HepG2 (cell line): ENCODE measurements at regions not wholly inside any gene's neighbourhood (a gene's known extent, or its start where the extent isn't known, plus 50 kb on each side); places are given as distances from the start of the nearest gene placed in this dataset.

Source experiments
- ATAC-seq: fragments of 200-7000 bp; cut with Tn5 transposase; 3 replicates; pipeline ENCODE4 v1.9.1; 2020; ENCODE audit warnings: mild to moderate bottlenecking, moderate library complexity
- BruUV-seq: library from RNA; stranded (reverse); fragments of 400-500 nt; replicated peaks from 2 replicates; lab custom pipeline; 2021; lab: Mats Ljungman, UMichigan
- CTCF ChIA-PET: fragments of 300-600 bp; formaldehyde crosslinking; extraction: SDS; loops from one replicate; lab custom pipeline; 2021; ENCODE audit warnings: low total read pairs, inconsistent platforms, low intra/inter-chr PET ratio; lab: Yijun Ruan, JAX
- POLR2A ChIA-PET: fragments of 350-600 bp; sonication (Branson Sonifier 250); formaldehyde crosslinking; loops from one replicate; lab custom pipeline; 2020; ENCODE audit warnings: antibody characterized with exemption, inconsistent platforms; lab: Yijun Ruan, JAX
- DNase-seq: peaks from one replicate; pipeline ENCODE4 v3.0.0-alpha.2; 2015; ENCODE audit warnings: low spot score
- FAIRE-seq: peaks from 3 replicates; lab custom pipeline; 2011; peaks lifted over from hg19 to GRCh38; lab: Jason Lieb, UNC
- H2AFZ ChIP-seq: one replicate; pipeline ENCODE4 v1.6.1; 2011; ENCODE audit warnings: low read length, inconsistent platforms
- H3K27ac ChIP-seq: fragments of 300-600 bp; 3 replicates; pipeline ENCODE4 v1.8.0; 2011; ENCODE audit warnings: mixed run types, mild to moderate bottlenecking, mixed read lengths, low read length, inconsistent platforms; ENCODE audit not compliant: insufficient read depth; ENCODE audit errors: extremely low read length
- H3K27me3 ChIP-seq, 2 experiments: fragments of 200-600 bp in 1 of 2; 2 replicates in 1 of 2; 3 replicates in 1 of 2; pipeline versions ENCODE4 v1.6.0 to v1.8.0; 2011; ENCODE audit warnings: low read length in 2 of 2, mild to moderate bottlenecking in 2 of 2, moderate library complexity in 2 of 2, inconsistent platforms in 1 of 2; ENCODE audit not compliant: insufficient read depth in 2 of 2, control insufficient read depth in 1 of 2
- H3K36me3 ChIP-seq, 2 experiments: fragments of 200-600 bp in 1 of 2; replicated peaks in 1 of 2; 2 replicates in 1 of 2; 3 replicates in 1 of 2; pipeline versions ENCODE4 v1.5.1 to v1.8.0; 2011; ENCODE audit warnings: low read length in 2 of 2, inconsistent platforms in 1 of 2; ENCODE audit not compliant: insufficient read depth in 2 of 2, control insufficient read depth in 1 of 2
- H3K4me1 ChIP-seq: 2 replicates; pipeline ENCODE4 v1.5.1; 2012; ENCODE audit warnings: low read length, inconsistent platforms; ENCODE audit not compliant: insufficient read depth
- H3K4me2 ChIP-seq: 2 replicates; pipeline ENCODE4 v1.6.0; 2011; ENCODE audit warnings: low read depth, low read length, inconsistent platforms
- H3K4me3 ChIP-seq, 3 experiments: fragments of 200-600 bp in 1 of 3; sonication (generic), shearing (Covaris generic) in 1 of 3; replicated peaks in 1 of 3; 2 replicates each; pipeline ENCODE4 v1.5.1; 2011 to 2016; ENCODE audit warnings: low read length in 3 of 3, inconsistent platforms in 2 of 3, low read depth in 2 of 3, mild to moderate bottlenecking in 2 of 3, control low read depth in 1 of 3, mixed read lengths in 1 of 3; ENCODE audit not compliant: insufficient read depth in 1 of 3
- H3K79me2 ChIP-seq: one replicate; pipeline ENCODE4 v1.6.1; 2011; ENCODE audit warnings: low read length, inconsistent platforms; ENCODE audit not compliant: insufficient read depth
- H3K9ac ChIP-seq: 2 replicates; pipeline ENCODE4 v1.6.0; 2011; ENCODE audit warnings: mild to moderate bottlenecking, low read depth, low read length, inconsistent platforms; ENCODE audit not compliant: insufficient read depth
- H3K9me3 ChIP-seq: 2 replicates; pipeline ENCODE4 v1.5.1; 2012; ENCODE audit warnings: mild to moderate bottlenecking, low read length
- H4K20me1 ChIP-seq: 2 replicates; pipeline ENCODE4 v1.6.0; 2011; ENCODE audit warnings: inconsistent platforms, mild to moderate bottlenecking, low read length, moderate library complexity; ENCODE audit not compliant: insufficient read depth
- BORCS8-MEF2B ChIP-seq: sonication (generic); formaldehyde crosslinking; IDR thresholded peaks from 2 replicates; pipeline ENCODE4 v1.8.0; 2022; ENCODE audit warnings: mild to moderate bottlenecking, missing genetic modification reagents
- BRCA1 ChIP-seq: sonication (generic); formaldehyde crosslinking; IDR thresholded peaks from 2 replicates; pipeline ENCODE4 v1.4.0; 2020; ENCODE audit warnings: missing genetic modification reagents
- HDAC1 ChIP-seq: sonication (generic); formaldehyde crosslinking; IDR thresholded peaks from 2 replicates; pipeline ENCODE4 v1.5.1; 2020; ENCODE audit warnings: mild to moderate bottlenecking, missing genetic modification reagents
- IKZF1 ChIP-seq: fragments of 450-650 bp; IDR thresholded peaks from 2 replicates; pipeline ENCODE4 v1.7.1; 2016
- MAFF ChIP-seq: IDR thresholded peaks from 2 replicates; pipeline ENCODE4 v1.6.1; 2011; ENCODE audit warnings: low read depth, low read length, improper control_type of control experiment
- PLSCR1 ChIP-seq: sonication (generic); formaldehyde crosslinking; IDR thresholded peaks from 2 replicates; pipeline ENCODE4 v1.5.0; 2020; ENCODE audit warnings: missing genetic modification reagents, mild to moderate bottlenecking, borderline replicate concordance
- POLR2A ChIP-seq, 2 experiments: IDR thresholded peaks; 2 replicates each; pipeline ENCODE4 v1.6.1; 2011; ENCODE audit warnings: low read depth in 2 of 2, low read length in 2 of 2, mild to moderate bottlenecking in 1 of 2, moderate library complexity in 1 of 2; ENCODE audit not compliant: insufficient read depth in 1 of 2
- TEAD2 ChIP-seq: sonication (generic); formaldehyde crosslinking; IDR thresholded peaks from 2 replicates; pipeline ENCODE4 v1.9.0; 2021; ENCODE audit warnings: missing genetic modification reagents
- TEAD3 ChIP-seq: optimal IDR thresholded peaks from 2 replicates; pipeline ENCODE3; 2016; ENCODE audit warnings: borderline replicate concordance
- TSC22D2 ChIP-seq: sonication (generic); formaldehyde crosslinking; IDR thresholded peaks from 2 replicates; pipeline ENCODE4 v1.5.1; 2020; ENCODE audit warnings: missing genetic modification reagents, mild to moderate bottlenecking, borderline replicate concordance
- ZNF205 ChIP-seq: IDR thresholded peaks from 2 replicates; pipeline ENCODE4 v1.6.1; 2018; ENCODE audit warnings: missing biosample characterization, missing genetic modification reagents
- ZNF414 ChIP-seq: sonication (generic); formaldehyde crosslinking; IDR thresholded peaks from 2 replicates; pipeline ENCODE4 v1.5.0; 2020; ENCODE audit warnings: missing genetic modification reagents
- WGBS: methylation state at CpG from one replicate; pipeline ENCODE4 v1.1.6; 2017; ENCODE audit warnings: low lambda C conversion rate; 5-methylcytosine and 5-hydroxymethylcytosine counted together
- in situ Hi-C: cut with HindIII; loops from 2 replicates; pipeline ENCODE4 v1.10.0; 2017; ENCODE audit warnings: low pct_unique_long_range_greater_than_20kb; ENCODE audit not compliant: extremely low pct_ligation_motif_present
- intact Hi-C: fragments of 100-400 bp; cut with micrococcal nuclease; formaldehyde crosslinking; loops from one replicate; pipeline ENCODE4 v1.10.0; 2022; ENCODE audit not compliant: unreplicated experiment
- TF ChIP-seq, protein P1 (sequence below): IDR thresholded peaks from 2 replicates; pipeline ENCODE4 v1.6.1; 2012; ENCODE audit warnings: inconsistent platforms
- TF ChIP-seq, protein P2 (sequence below): IDR thresholded peaks from 2 replicates; pipeline ENCODE4 v1.6.1; 2016; ENCODE audit warnings: low read depth, control low read depth
- TF ChIP-seq, protein P3 (sequence below): sonication (generic); formaldehyde crosslinking; conservative IDR thresholded peaks from 2 replicates; pipeline ENCODE4 v1.4.0; 2020; ENCODE audit warnings: mild to moderate bottlenecking, missing genetic modification reagents, moderate library complexity

- ChIA-PET POLR2A (no interaction called here), CTCF (no interaction called here)
- in situ Hi-C loops (loop anchor here (25.0 kb wide), 2 partner anchors 716 to 1241 kb away; no protein-coding TSS in a partner anchor), intact Hi-C loops (no loop called here)
- Histone ChIP-seq H3K27me3 (no peaks in the 10 kb centered on the region), H3K4me2 (no peak overlapping the region), H2AFZ (no peak overlapping the region), H3K4me3 (no peak overlapping the region), H3K4me1 (peaks cover 17% of the 10 kb centered on the region), H3K27ac (no peak overlapping the region), H4K20me1 (no peaks in the 10 kb centered on the region), H3K79me2 (no peaks in the 10 kb centered on the region), H3K9me3 (no peaks in the 10 kb centered on the region), H3K9ac (no peak overlapping the region), H3K36me3 (no peaks in the 10 kb centered on the region)
- WGBS: 53% methylated on average over 4 of the region's 4 CpGs
- no peak for DNase-seq
- no TSS peak for BruUV-seq
- no peak for FAIRE-seq
- no peak for ATAC-seq
- TF ChIP-seq MAFF: no peak
- no peak for TF ChIP-seq POLR2A (IDR thresholded peaks at IDR 0.05; ENCODE audit: insufficient read depth in 1 of 2, low read depth in 2 of 2, low read length in 2 of 2)
- TF ChIP-seq TSC22D2: no peak
- TF ChIP-seq TEAD2 (CRISPR knock-in tag): no peak
- no peak for TF ChIP-seq ZNF205 (CRISPR knock-in tag)
- no peak for TF ChIP-seq HDAC1 (CRISPR knock-in tag)
- TF ChIP-seq ZNF414 (CRISPR knock-in tag): no peak
- TF ChIP-seq, protein P1, sequence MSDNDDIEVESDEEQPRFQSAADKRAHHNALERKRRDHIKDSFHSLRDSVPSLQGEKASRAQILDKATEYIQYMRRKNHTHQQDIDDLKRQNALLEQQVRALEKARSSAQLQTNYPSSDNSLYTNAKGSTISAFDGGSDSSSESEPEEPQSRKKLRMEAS: no peak
- TF ChIP-seq, protein P2, sequence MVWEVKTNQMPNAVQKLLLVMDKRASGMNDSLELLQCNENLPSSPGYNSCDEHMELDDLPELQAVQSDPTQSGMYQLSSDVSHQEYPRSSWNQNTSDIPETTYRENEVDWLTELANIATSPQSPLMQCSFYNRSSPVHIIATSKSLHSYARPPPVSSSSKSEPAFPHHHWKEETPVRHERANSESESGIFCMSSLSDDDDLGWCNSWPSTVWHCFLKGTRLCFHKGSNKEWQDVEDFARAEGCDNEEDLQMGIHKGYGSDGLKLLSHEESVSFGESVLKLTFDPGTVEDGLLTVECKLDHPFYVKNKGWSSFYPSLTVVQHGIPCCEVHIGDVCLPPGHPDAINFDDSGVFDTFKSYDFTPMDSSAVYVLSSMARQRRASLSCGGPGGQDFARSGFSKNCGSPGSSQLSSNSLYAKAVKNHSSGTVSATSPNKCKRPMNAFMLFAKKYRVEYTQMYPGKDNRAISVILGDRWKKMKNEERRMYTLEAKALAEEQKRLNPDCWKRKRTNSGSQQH (CRISPR knock-in tag): no peak
- TF ChIP-seq BORCS8-MEF2B (CRISPR knock-in tag): no peak
- no peak for TF ChIP-seq TEAD3 (CRISPR knock-in tag)
- no peak for TF ChIP-seq IKZF1
- TF ChIP-seq, protein P3, sequence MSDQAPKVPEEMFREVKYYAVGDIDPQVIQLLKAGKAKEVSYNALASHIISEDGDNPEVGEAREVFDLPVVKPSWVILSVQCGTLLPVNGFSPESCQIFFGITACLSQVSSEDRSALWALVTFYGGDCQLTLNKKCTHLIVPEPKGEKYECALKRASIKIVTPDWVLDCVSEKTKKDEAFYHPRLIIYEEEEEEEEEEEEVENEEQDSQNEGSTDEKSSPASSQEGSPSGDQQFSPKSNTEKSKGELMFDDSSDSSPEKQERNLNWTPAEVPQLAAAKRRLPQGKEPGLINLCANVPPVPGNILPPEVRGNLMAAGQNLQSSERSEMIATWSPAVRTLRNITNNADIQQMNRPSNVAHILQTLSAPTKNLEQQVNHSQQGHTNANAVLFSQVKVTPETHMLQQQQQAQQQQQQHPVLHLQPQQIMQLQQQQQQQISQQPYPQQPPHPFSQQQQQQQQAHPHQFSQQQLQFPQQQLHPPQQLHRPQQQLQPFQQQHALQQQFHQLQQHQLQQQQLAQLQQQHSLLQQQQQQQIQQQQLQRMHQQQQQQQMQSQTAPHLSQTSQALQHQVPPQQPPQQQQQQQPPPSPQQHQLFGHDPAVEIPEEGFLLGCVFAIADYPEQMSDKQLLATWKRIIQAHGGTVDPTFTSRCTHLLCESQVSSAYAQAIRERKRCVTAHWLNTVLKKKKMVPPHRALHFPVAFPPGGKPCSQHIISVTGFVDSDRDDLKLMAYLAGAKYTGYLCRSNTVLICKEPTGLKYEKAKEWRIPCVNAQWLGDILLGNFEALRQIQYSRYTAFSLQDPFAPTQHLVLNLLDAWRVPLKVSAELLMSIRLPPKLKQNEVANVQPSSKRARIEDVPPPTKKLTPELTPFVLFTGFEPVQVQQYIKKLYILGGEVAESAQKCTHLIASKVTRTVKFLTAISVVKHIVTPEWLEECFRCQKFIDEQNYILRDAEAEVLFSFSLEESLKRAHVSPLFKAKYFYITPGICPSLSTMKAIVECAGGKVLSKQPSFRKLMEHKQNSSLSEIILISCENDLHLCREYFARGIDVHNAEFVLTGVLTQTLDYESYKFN (CRISPR knock-in tag): no peak
- no peak for TF ChIP-seq BRCA1 (CRISPR knock-in tag)
- no peak for TF ChIP-seq PLSCR1
Observed at GRCh38 chr6:53995935-53996334, 115.3 kb upstream of the MLIP start.
